T47D (cell line): ENCODE measurements at regions not wholly inside any gene's neighbourhood (a gene's known extent, or its start where the extent isn't known, plus 50 kb on each side); places are given as distances from the start of the nearest gene placed in this dataset.

Experiments
- DNase-seq, 2 experiments: peaks; one replicate each; pipeline versions ENCODE4 v3.0.0 to v3.0.0-alpha.2; 2011 to 2012; ENCODE audit warnings: low read depth in 1 of 2, low spot score in 1 of 2
- JUND ChIP-seq: IDR thresholded peaks from 2 replicates; pipeline ENCODE4 v1.6.1; 2012; ENCODE audit warnings: low read depth
- in situ Hi-C: cut with HindIII; loops from 2 replicates; pipeline ENCODE4 v1.10.0; 2016; ENCODE audit warnings: low sequenced_read_pairs, low pct_unique_long_range_greater_than_20kb

GRCh38 chr6:164133095-164133494 is 718.6 kb downstream of the QKI start:
- no peak for TF ChIP-seq JUND
- in situ Hi-C loops = no loop called here
- no peak for DNase-seq

- DNase-seq = no peak
- no peak for TF ChIP-seq JUND
- in situ Hi-C loops = no loop called here
Observed at GRCh38 chr6:164130585-164130984, 716.1 kb downstream of the QKI start.

GRCh38 chr6:164130151-164130550 is 715.6 kb downstream of the QKI start:
- DNase-seq = no peak
- in situ Hi-C loops = no loop called here
- no peak for TF ChIP-seq JUND

GRCh38 chr6:164129218-164129617 is 714.7 kb downstream of the QKI start:
- no peak for DNase-seq
- no peak for TF ChIP-seq JUND
- in situ Hi-C loops = no loop called here

GRCh38 chr6:164128101-164128500 is 713.6 kb downstream of the QKI start:
- DNase-seq = no peak
- in situ Hi-C loops = no loop called here
- no peak for TF ChIP-seq JUND

GRCh38 chr6:164124986-164125385 is 710.5 kb downstream of the QKI start:
- in situ Hi-C loops = no loop called here
- no peak for TF ChIP-seq JUND
- DNase-seq = no peak

- in situ Hi-C loops = no loop called here
Observed at GRCh38 chr6:164124473-164124872, 710.0 kb downstream of the QKI start.

GRCh38 chr6:164122109-164122508 is 707.6 kb downstream of the QKI start:
- in situ Hi-C loops = no loop called here
- no peak for TF ChIP-seq JUND
- no peak for DNase-seq

More at GRCh38 chr6:164124473-164124872, 710.0 kb downstream of the QKI start:
- no peak for TF ChIP-seq JUND
- no peak for DNase-seq

- no peak for DNase-seq
- in situ Hi-C loops = no loop called here
- TF ChIP-seq JUND = no peak
Observed at GRCh38 chr6:164121527-164121926, 707.0 kb downstream of the QKI start.

GRCh38 chr6:164114651-164115050 is 700.1 kb downstream of the QKI start:
- no peak for DNase-seq
- no peak for TF ChIP-seq JUND
- in situ Hi-C loops = no loop called here

- in situ Hi-C loops = no loop called here
- no peak for TF ChIP-seq JUND
- no peak for DNase-seq
Observed at GRCh38 chr6:164114051-164114450, 699.5 kb downstream of the QKI start.

- in situ Hi-C loops = no loop called here
- TF ChIP-seq JUND = no peak
- no peak for DNase-seq
Observed at GRCh38 chr6:164113637-164114036, 699.1 kb downstream of the QKI start.

GRCh38 chr6:164109770-164110140 is 695.2 kb downstream of the QKI start:
- in situ Hi-C loops = no loop called here
- no peak for DNase-seq
- TF ChIP-seq JUND = no peak

GRCh38 chr6:164108869-164109769 is 694.6 kb downstream of the QKI start:
- in situ Hi-C loops = no loop called here
- TF ChIP-seq JUND = no peak
- DNase-seq = no peak
